ENCODE measurements at regions not wholly inside any gene's neighbourhood (a gene's known extent, or its start where the extent isn't known, plus 50 kb on each side); places are given as distances from the start of the nearest gene placed in this dataset.

DNA sequence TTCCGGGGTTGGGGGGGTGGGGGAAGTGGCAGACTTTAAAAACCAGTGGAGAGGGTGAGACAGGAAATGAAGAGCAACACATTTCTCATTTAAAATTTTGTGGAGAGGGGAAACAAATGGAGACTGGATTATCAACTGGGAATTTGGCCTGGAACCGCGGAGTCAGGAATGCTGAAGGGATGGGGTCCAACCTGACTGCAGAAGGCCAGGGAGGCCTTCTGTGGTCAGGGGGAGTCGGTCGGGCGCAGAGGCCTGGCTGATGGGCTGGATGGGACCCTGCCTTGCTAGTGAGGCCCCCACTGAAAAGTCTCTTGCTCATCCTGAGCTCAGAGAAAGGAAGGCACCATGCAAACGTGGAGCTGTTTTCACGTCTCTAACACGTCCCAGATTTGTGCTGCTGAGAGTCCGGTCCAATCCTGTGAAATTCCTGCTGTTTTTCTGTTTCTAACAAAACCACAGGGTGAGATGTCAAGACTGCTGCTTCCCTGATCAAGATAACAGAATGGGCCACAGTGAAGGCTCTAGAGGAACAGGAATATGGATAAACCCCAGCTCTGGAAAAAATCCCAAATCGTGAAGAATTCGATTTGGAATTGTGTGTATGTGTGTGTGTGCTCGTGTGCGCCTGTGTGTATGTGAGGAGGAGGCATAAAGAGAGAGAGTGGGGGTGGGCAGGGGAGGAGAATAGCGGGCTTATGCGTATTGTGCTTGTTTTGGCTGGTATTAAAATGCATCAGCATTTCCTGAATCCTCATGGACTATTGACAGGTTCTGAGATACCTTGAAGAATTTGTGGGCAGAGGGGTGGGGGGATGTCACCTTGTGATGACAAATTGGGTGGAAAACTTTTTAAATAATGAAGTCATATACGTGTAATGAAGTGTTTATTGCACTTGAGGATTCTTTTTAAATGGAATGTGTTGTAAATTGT, 117.4 kb downstream of the NGF start:
- no peak overlapping the region for H4K8ac ChIP-seq (ENCODE audit: low read depth, low read length)
- no peak overlapping the region for H2AK5ac ChIP-seq (ENCODE audit: low read depth, low read length)
- H3K9me3 ChIP-seq (replicated peaks in 1 of 2; ENCODE audit: control insufficient read depth in 2 of 2, insufficient read depth in 1 of 2, low read depth in 1 of 2, low read length in 2 of 2), result no peaks in the 10 kb centered on the region
- no CpG with 5 or more reads among the region's 17 CpGs for WGBS, 2 donors (ENCODE audit: extremely low coverage in 2 of 2, insufficient read length in 2 of 2, insufficient replicate concordance in 1 of 2)
- peak overlapping the region; percentile 49 for H3K18ac ChIP-seq (ENCODE audit: low read length)
- no peak overlapping the region for H3K27ac ChIP-seq (replicated peaks; ENCODE audit: low read length)
- H3K27me3 ChIP-seq (ENCODE audit: control insufficient read depth in 3 of 3, insufficient read depth in 3 of 3, low read depth in 1 of 3, low read length in 3 of 3), result no peaks in the 10 kb centered on the region
- H3K9ac ChIP-seq (ENCODE audit: low read depth, low read length, poor library complexity), result no peak overlapping the region
- H3K14ac ChIP-seq (ENCODE audit: low read length), result no peak overlapping the region
- no peak overlapping the region for H2BK12ac ChIP-seq (ENCODE audit: low read length)
- no peaks in the 10 kb centered on the region for H3K36me3 ChIP-seq (replicated peaks in 1 of 2; ENCODE audit: control insufficient read depth in 2 of 2, insufficient read depth in 2 of 2, low read length in 2 of 2)
- H3K4ac ChIP-seq (ENCODE audit: low read length), result no peak overlapping the region
- H3K79me1 ChIP-seq (ENCODE audit: low read depth, low read length), result no peaks in the 10 kb centered on the region
- H3K23ac ChIP-seq (ENCODE audit: low read depth, low read length, poor library complexity), result no peak overlapping the region
- H2BK120ac ChIP-seq (ENCODE audit: low read depth, low read length), result no peak overlapping the region
- no peak for DNase-seq (ENCODE audit: low spot score)
- H2BK5ac ChIP-seq (ENCODE audit: low read length), result no peak overlapping the region
- no peak overlapping the region for H2AFZ ChIP-seq (ENCODE audit: low read length)
- no peak overlapping the region for H4K91ac ChIP-seq (ENCODE audit: low read depth, low read length, poor library complexity)
- H3K4me3 ChIP-seq (ENCODE audit: low read length in 2 of 2), result no peak overlapping the region
- no peak overlapping the region for H3K4me2 ChIP-seq (ENCODE audit: insufficient read depth, low read length, poor library complexity, severe bottlenecking)
- H2BK15ac ChIP-seq (ENCODE audit: low read length), result no peak overlapping the region
- H3K4me1 ChIP-seq (ENCODE audit: control insufficient read depth in 2 of 2, insufficient read depth in 1 of 2, low read depth in 1 of 2, low read length in 2 of 2), result peaks cover 0 to 9% of the 10 kb centered on the region in 2 donors

DNA sequence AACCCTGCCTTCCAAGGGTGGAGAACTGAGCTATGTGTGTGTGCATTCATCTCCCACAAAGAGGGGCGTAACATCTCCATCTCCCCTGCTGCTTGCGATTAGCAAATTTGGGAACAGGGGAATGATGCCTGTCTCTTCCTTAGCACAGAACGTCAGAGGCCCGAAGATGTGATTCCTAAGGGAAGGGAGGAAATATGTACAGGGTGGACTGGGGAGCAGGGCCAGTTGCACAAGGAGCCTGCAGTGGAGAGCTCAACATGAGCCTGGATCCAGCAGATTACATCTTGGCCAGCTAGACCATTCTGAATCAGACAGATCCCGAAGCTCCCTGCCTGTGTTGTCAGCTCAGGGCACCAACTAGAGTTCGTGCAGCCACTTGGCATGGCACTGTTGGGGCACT, 118.1 kb downstream of the NGF start:
- WGBS, 2 donors (ENCODE audit: extremely low coverage in 2 of 2, insufficient read length in 2 of 2, insufficient replicate concordance in 1 of 2), result no CpG with 5 or more reads among the region's 6 CpGs
- Histone ChIP-seq H3K9ac (ENCODE audit: low read depth, low read length, poor library complexity) (no peak overlapping the region), H2BK120ac (ENCODE audit: low read depth, low read length) (no peak overlapping the region), H4K91ac (ENCODE audit: low read depth, low read length, poor library complexity) (no peak overlapping the region), H2BK12ac (ENCODE audit: low read length) (no peak overlapping the region), H3K27ac (replicated peaks; ENCODE audit: low read length) (no peak overlapping the region), H3K14ac (ENCODE audit: low read length) (no peak overlapping the region), H3K18ac (ENCODE audit: low read length) (peak overlapping the region; percentile 34), H3K27me3 (ENCODE audit: control insufficient read depth in 3 of 3, insufficient read depth in 3 of 3, low read depth in 1 of 3, low read length in 3 of 3) (no peaks in the 10 kb centered on the region), H2AK5ac (ENCODE audit: low read depth, low read length) (no peak overlapping the region), H3K36me3 (replicated peaks in 1 of 2; ENCODE audit: control insufficient read depth in 2 of 2, insufficient read depth in 2 of 2, low read length in 2 of 2) (no peaks in the 10 kb centered on the region), H2BK15ac (ENCODE audit: low read length) (no peak overlapping the region), H3K79me1 (ENCODE audit: low read depth, low read length) (no peaks in the 10 kb centered on the region), H2BK5ac (ENCODE audit: low read length) (no peak overlapping the region), H3K4me2 (ENCODE audit: insufficient read depth, low read length, poor library complexity, severe bottlenecking) (no peak overlapping the region), H3K4me3 (ENCODE audit: low read length in 2 of 2) (no peak overlapping the region), H4K8ac (ENCODE audit: low read depth, low read length) (no peak overlapping the region), H3K4ac (ENCODE audit: low read length) (no peak overlapping the region), H3K9me3 (replicated peaks in 1 of 2; ENCODE audit: control insufficient read depth in 2 of 2, insufficient read depth in 1 of 2, low read depth in 1 of 2, low read length in 2 of 2) (no peaks in the 10 kb centered on the region), H3K4me1 (ENCODE audit: control insufficient read depth in 2 of 2, insufficient read depth in 1 of 2, low read depth in 1 of 2, low read length in 2 of 2) (peaks cover 0 to 9% of the 10 kb centered on the region in 2 donors), H3K23ac (ENCODE audit: low read depth, low read length, poor library complexity) (no peak overlapping the region), H2AFZ (ENCODE audit: low read length) (no peak overlapping the region)
- DNase-seq (ENCODE audit: low spot score), result no peak

DNA sequence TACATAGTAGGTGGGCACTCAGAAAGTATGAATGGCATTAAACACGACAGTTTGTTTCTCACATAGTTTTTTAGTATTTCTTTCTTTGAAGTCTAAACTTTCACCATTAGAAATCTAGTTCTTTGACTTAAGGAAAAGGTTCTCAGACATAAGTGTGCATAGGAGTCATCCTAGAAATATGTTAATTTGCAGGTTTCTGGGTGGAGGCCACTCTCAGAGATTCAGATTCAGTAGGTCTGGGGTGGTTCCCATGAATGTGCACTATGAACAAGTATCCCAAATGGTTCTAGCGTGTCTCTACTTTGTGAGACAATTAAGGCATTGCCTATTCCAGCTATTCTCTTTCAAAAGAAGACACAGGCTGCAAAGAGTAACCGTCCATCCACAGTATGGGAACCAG, 119.3 kb downstream of the NGF start:
- H3K9me3 ChIP-seq (replicated peaks in 1 of 2; ENCODE audit: control insufficient read depth in 2 of 2, insufficient read depth in 1 of 2, low read depth in 1 of 2, low read length in 2 of 2), result no peaks in the 10 kb centered on the region
- H3K4me1 ChIP-seq (ENCODE audit: control insufficient read depth in 2 of 2, insufficient read depth in 1 of 2, low read depth in 1 of 2, low read length in 2 of 2), result peaks cover 0 to 8% of the 10 kb centered on the region in 2 donors
- DNase-seq (ENCODE audit: low spot score), result no peak
- H3K27me3 ChIP-seq (ENCODE audit: control insufficient read depth in 3 of 3, insufficient read depth in 3 of 3, low read depth in 1 of 3, low read length in 3 of 3), result no peaks in the 10 kb centered on the region
- no peak overlapping the region for H2BK120ac ChIP-seq (ENCODE audit: low read depth, low read length)
- H4K8ac ChIP-seq (ENCODE audit: low read depth, low read length), result no peak overlapping the region
- WGBS, 2 donors (ENCODE audit: extremely low coverage in 2 of 2, insufficient read length in 2 of 2, insufficient replicate concordance in 1 of 2), result no CpG with 5 or more reads among the region's 3 CpGs
- H2BK12ac ChIP-seq (ENCODE audit: low read length), result no peak overlapping the region
- H2AK5ac ChIP-seq (ENCODE audit: low read depth, low read length), result no peak overlapping the region
- H3K36me3 ChIP-seq (replicated peaks in 1 of 2; ENCODE audit: control insufficient read depth in 2 of 2, insufficient read depth in 2 of 2, low read length in 2 of 2), result no peaks in the 10 kb centered on the region
- no peak overlapping the region for H3K9ac ChIP-seq (ENCODE audit: low read depth, low read length, poor library complexity)
- H3K79me1 ChIP-seq (ENCODE audit: low read depth, low read length), result no peaks in the 10 kb centered on the region
- H4K91ac ChIP-seq (ENCODE audit: low read depth, low read length, poor library complexity), result no peak overlapping the region
- H2BK5ac ChIP-seq (ENCODE audit: low read length), result no peak overlapping the region
- H3K4me3 ChIP-seq (ENCODE audit: low read length in 2 of 2), result no peak overlapping the region
- no peak overlapping the region for H3K4me2 ChIP-seq (ENCODE audit: insufficient read depth, low read length, poor library complexity, severe bottlenecking)
- H2AFZ ChIP-seq (ENCODE audit: low read length), result no peak overlapping the region
- H3K23ac ChIP-seq (ENCODE audit: low read depth, low read length, poor library complexity), result no peak overlapping the region
- no peak overlapping the region for H3K4ac ChIP-seq (ENCODE audit: low read length)
- no peak overlapping the region for H2BK15ac ChIP-seq (ENCODE audit: low read length)
- no peak overlapping the region for H3K14ac ChIP-seq (ENCODE audit: low read length)
- no peak overlapping the region for H3K27ac ChIP-seq (replicated peaks; ENCODE audit: low read length)
- no peak overlapping the region for H3K18ac ChIP-seq (ENCODE audit: low read length)

DNA sequence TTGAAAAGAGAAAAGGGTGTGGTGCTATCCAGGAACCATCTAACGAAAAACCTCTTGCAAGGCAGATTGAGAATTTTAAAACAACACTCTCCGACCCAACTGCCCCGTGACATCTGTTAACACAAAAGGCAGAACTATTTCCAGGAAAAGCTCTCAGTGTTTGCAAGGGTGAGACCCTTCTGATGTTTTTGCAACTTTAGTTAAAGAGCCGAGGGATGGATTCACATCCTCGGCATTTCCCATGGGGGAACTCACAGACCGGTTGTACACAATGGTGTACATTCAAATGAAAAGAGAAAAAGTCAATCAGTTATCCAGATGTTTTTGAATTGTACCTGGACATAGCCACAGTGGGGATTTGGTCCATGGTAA, 120.0 kb downstream of the NGF start:
- Histone ChIP-seq H2AFZ (ENCODE audit: low read length) (no peak overlapping the region), H2BK5ac (ENCODE audit: low read length) (no peak overlapping the region), H3K23ac (ENCODE audit: low read depth, low read length, poor library complexity) (no peak overlapping the region), H2AK5ac (ENCODE audit: low read depth, low read length) (no peak overlapping the region), H3K4me2 (ENCODE audit: insufficient read depth, low read length, poor library complexity, severe bottlenecking) (no peak overlapping the region), H3K4ac (ENCODE audit: low read length) (no peak overlapping the region), H2BK120ac (ENCODE audit: low read depth, low read length) (no peak overlapping the region), H4K8ac (ENCODE audit: low read depth, low read length) (no peak overlapping the region), H3K79me1 (ENCODE audit: low read depth, low read length) (no peaks in the 10 kb centered on the region), H2BK12ac (ENCODE audit: low read length) (no peak overlapping the region), H3K27ac (replicated peaks; ENCODE audit: low read length) (no peak overlapping the region), H3K4me3 (ENCODE audit: low read length in 2 of 2) (no peak overlapping the region), H4K91ac (ENCODE audit: low read depth, low read length, poor library complexity) (no peak overlapping the region), H3K9me3 (replicated peaks in 1 of 2; ENCODE audit: control insufficient read depth in 2 of 2, insufficient read depth in 1 of 2, low read depth in 1 of 2, low read length in 2 of 2) (no peaks in the 10 kb centered on the region), H3K9ac (ENCODE audit: low read depth, low read length, poor library complexity) (no peak overlapping the region), H3K4me1 (ENCODE audit: control insufficient read depth in 2 of 2, insufficient read depth in 1 of 2, low read depth in 1 of 2, low read length in 2 of 2) (peaks cover 0 to 8% of the 10 kb centered on the region in 2 donors), H3K18ac (ENCODE audit: low read length) (no peak overlapping the region), H3K36me3 (replicated peaks in 1 of 2; ENCODE audit: control insufficient read depth in 2 of 2, insufficient read depth in 2 of 2, low read length in 2 of 2) (no peaks in the 10 kb centered on the region), H3K27me3 (ENCODE audit: control insufficient read depth in 3 of 3, insufficient read depth in 3 of 3, low read depth in 1 of 3, low read length in 3 of 3) (no peaks in the 10 kb centered on the region), H2BK15ac (ENCODE audit: low read length) (no peak overlapping the region), H3K14ac (ENCODE audit: low read length) (no peak overlapping the region)
- WGBS, 2 donors (ENCODE audit: extremely low coverage in 2 of 2, insufficient read length in 2 of 2, insufficient replicate concordance in 1 of 2), result no CpG with 5 or more reads among the region's 6 CpGs
- DNase-seq (ENCODE audit: low spot score), result no peak

All from neuronal stem cell (in vitro differentiated cells).